Gastrocnemius medialis (tissue), 4 donors: ENCODE measurements at regions not wholly inside any gene's neighbourhood (a gene's known extent, or its start where the extent isn't known, plus 50 kb on each side); places are given as distances from the start of the nearest gene placed in this dataset.

Source experiments
- CTCF ChIP-seq, 5 experiments: fragments of 450-650 bp in 3 of 5; fragments of 200-600 bp in 2 of 5; sonication (generic) in 2 of 5; IDR thresholded peaks in 4 of 5; conservative IDR thresholded peaks in 1 of 5; 1 replicate in 4 of 5; 2 replicates in 1 of 5; pipeline ENCODE4 v1.5.1; 2016 to 2019; ENCODE audit warnings: antibody characterized with exemption in 5 of 5, mild to moderate bottlenecking in 3 of 5, moderate library complexity in 3 of 5
- POLR2A ChIP-seq, 2 donors: fragments of 450-650 bp; IDR thresholded peaks; one replicate each; pipeline ENCODE4 v1.6.1; 2017; ENCODE audit warnings: antibody characterized with exemption in 2 of 2, mild to moderate bottlenecking in 2 of 2, moderate library complexity in 2 of 2

GRCh38 chr2:12534646-12535263 is 182.0 kb upstream of the TRIB2 start:
- no peak for TF ChIP-seq CTCF (IDR thresholded peaks at IDR 0.05 in 4 of 5, conservative IDR thresholded peaks at IDR 0.05 in 1 of 5)
- no peak for TF ChIP-seq POLR2A (IDR thresholded peaks at IDR 0.05)
